ENCODE measurements at regions not wholly inside any gene's neighbourhood (a gene's known extent, or its start where the extent isn't known, plus 50 kb on each side); places are given as distances from the start of the nearest gene placed in this dataset.

- TF ChIP-seq ZNF274 (IDR thresholded peaks at IDR 0.05; ENCODE audit: low read depth, low read length) (no peak), SUZ12 (IDR thresholded peaks at IDR 0.05; ENCODE audit: extremely low read depth, insufficient read depth, insufficient read length) (no peak), YY1 (IDR thresholded peaks at IDR 0.05; ENCODE audit: insufficient read depth, insufficient read length) (no peak)
Observed at GRCh38 chr5:101935086-101935485, 361.0 kb downstream of the SLCO4C1 start.
